Keratinocyte (primary cell): ENCODE measurements at regions not wholly inside any gene's neighbourhood (a gene's known extent, or its start where the extent isn't known, plus 50 kb on each side); places are given as distances from the start of the nearest gene placed in this dataset.

Source experiments
- EZH2 ChIP-seq: IDR thresholded peaks from one replicate; pipeline ENCODE4 v1.6.1; 2012; ENCODE audit warnings: inconsistent platforms, mild to moderate bottlenecking, low read length, moderate library complexity
- TF ChIP-seq, protein P1 (sequence below), 3 experiments: IDR thresholded peaks in 1 of 3; conservative IDR thresholded peaks in 1 of 3; optimal IDR thresholded peaks in 1 of 3; 2 replicates in 2 of 3; 3 replicates in 1 of 3; pipeline versions ENCODE3 to v1.5.1; 2011; ENCODE audit warnings: low read length in 3 of 3, mild to moderate bottlenecking in 3 of 3, moderate library complexity in 2 of 3, control low read depth in 1 of 3, inconsistent platforms in 1 of 3; ENCODE audit not compliant: insufficient read depth in 2 of 3; ENCODE audit errors: extremely low read depth in 1 of 3

DNA sequence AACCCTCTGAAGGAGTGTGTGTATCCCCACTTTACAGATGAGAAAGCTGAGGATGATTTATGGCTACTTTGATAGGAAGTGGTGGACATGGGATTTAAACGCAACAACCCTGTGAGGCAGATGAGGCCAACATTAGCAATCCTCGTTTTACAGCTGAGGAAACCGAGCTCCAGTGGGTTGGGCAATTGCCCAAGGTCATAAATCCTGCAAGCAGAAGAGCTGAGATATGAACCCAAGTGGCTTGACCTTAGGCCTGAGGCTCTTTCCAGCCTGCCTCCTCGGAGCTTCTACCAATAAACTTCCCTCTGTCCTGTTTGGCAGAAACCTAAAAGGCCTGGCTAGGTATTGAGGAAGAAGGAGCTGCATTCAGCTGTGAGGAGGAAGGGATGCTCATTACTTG is 185.5 kb upstream of the RBPJ start:
- TF ChIP-seq EZH2: no peak
- TF ChIP-seq, protein P1, sequence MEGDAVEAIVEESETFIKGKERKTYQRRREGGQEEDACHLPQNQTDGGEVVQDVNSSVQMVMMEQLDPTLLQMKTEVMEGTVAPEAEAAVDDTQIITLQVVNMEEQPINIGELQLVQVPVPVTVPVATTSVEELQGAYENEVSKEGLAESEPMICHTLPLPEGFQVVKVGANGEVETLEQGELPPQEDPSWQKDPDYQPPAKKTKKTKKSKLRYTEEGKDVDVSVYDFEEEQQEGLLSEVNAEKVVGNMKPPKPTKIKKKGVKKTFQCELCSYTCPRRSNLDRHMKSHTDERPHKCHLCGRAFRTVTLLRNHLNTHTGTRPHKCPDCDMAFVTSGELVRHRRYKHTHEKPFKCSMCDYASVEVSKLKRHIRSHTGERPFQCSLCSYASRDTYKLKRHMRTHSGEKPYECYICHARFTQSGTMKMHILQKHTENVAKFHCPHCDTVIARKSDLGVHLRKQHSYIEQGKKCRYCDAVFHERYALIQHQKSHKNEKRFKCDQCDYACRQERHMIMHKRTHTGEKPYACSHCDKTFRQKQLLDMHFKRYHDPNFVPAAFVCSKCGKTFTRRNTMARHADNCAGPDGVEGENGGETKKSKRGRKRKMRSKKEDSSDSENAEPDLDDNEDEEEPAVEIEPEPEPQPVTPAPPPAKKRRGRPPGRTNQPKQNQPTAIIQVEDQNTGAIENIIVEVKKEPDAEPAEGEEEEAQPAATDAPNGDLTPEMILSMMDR (optimal IDR thresholded peaks at IDR 0.05 in 1 of 3, IDR thresholded peaks at IDR 0.05 in 1 of 3, conservative IDR thresholded peaks at IDR 0.05 in 1 of 3; ENCODE audit: extremely low read depth in 1 of 3, insufficient read depth in 2 of 3, low read length in 3 of 3): no peak
